GM23338 (cell line): ENCODE measurements at regions not wholly inside any gene's neighbourhood (a gene's known extent, or its start where the extent isn't known, plus 50 kb on each side); places are given as distances from the start of the nearest gene placed in this dataset.

Experiments used
- CREB1 ChIP-seq: fragments of 250-450 bp; sonication (Bioruptor Pico); IDR thresholded peaks from 2 replicates; pipeline ENCODE4 v1.5.0; 2020; ENCODE audit warnings: low read depth, mild to moderate bottlenecking, moderate library complexity
- CTCF ChIP-seq, 2 experiments: fragments of 200-600 bp in 1 of 2; sonication (generic) in 1 of 2; conservative IDR thresholded peaks; 2 replicates each; pipeline versions ENCODE4 v1.5.1 to v1.6.1; 2016 to 2017; ENCODE audit warnings: antibody characterized with exemption in 2 of 2, low read depth in 2 of 2, mild to moderate bottlenecking in 2 of 2, moderate library complexity in 1 of 2
- ETS1 ChIP-seq: IDR thresholded peaks from 2 replicates; pipeline ENCODE4 v1.6.1; 2016; ENCODE audit warnings: antibody characterized with exemption
- EZH2 ChIP-seq: fragments of 200-600 bp; sonication (generic); IDR thresholded peaks from one replicate; pipeline ENCODE4 v1.8.0; 2017; ENCODE audit warnings: antibody characterized with exemption, mild to moderate bottlenecking, low read depth; ENCODE audit not compliant: unreplicated experiment
- EZH2phosphoT487 ChIP-seq: fragments of 200-600 bp; sonication (generic); IDR thresholded peaks from one replicate; pipeline ENCODE4 v1.8.1; 2018; ENCODE audit warnings: antibody characterized with exemption; ENCODE audit not compliant: unreplicated experiment
- JUNB ChIP-seq: IDR thresholded peaks from one replicate; pipeline ENCODE4 v1.6.1; 2016; ENCODE audit warnings: antibody characterized with exemption; ENCODE audit not compliant: unreplicated experiment
- NANOG ChIP-seq: IDR thresholded peaks from 2 replicates; pipeline ENCODE4 v1.6.1; 2016; ENCODE audit warnings: antibody characterized with exemption, borderline replicate concordance
- POLR2AphosphoS5 ChIP-seq: IDR thresholded peaks from 2 replicates; pipeline ENCODE4 v1.6.1; 2016; ENCODE audit warnings: antibody characterized with exemption, low read depth
- REST ChIP-seq: IDR thresholded peaks from one replicate; pipeline ENCODE4 v1.6.1; 2018; ENCODE audit warnings: antibody characterized with exemption; ENCODE audit not compliant: unreplicated experiment
- STAT1 ChIP-seq: IDR thresholded peaks from one replicate; pipeline ENCODE4 v1.6.1; 2016; ENCODE audit warnings: antibody characterized with exemption; ENCODE audit not compliant: unreplicated experiment
- ZNF331 ChIP-seq: fragments of 250-450 bp; sonication (Bioruptor Pico); IDR thresholded peaks from 2 replicates; pipeline ENCODE4 v1.5.0; 2020; ENCODE audit warnings: low read depth, mild to moderate bottlenecking, moderate library complexity

- TF ChIP-seq CTCF (conservative IDR thresholded peaks at IDR 0.05; ENCODE audit: low read depth in 2 of 2) (no peak), EZH2 (no peak), EZH2phosphoT487 (no peak), POLR2AphosphoS5 (no peak), NANOG (no peak), CREB1 (CRISPR knock-in tag) (no peak), ZNF331 (CRISPR knock-in tag) (no peak), JUNB (no peak), REST (no peak), STAT1 (no peak), ETS1 (no peak)
These were observed 264.4 kb upstream of the MKI67 start for GRCh38 chr10:128390596-128390995.
